Dendritic cell treated with granulocyte-macrophage colony-stimulating factor and Interleukin-4, amounts not matched to agents 40 ng/mL and 50 ng/mL, for 4 days (primary cell): ENCODE measurements at regions not wholly inside any gene's neighbourhood (a gene's known extent, or its start where the extent isn't known, plus 50 kb on each side); places are given as distances from the start of the nearest gene placed in this dataset.

Experiments used
- H3K27ac Mint-ChIP-seq: one replicate; pipeline ENCODE4 v1.8.0; 2022; ENCODE audit warnings: mild to moderate bottlenecking, mixed read lengths
- H3K27me3 Mint-ChIP-seq: one replicate; pipeline ENCODE4 v1.8.0; 2022; ENCODE audit warnings: mild to moderate bottlenecking, mixed read lengths
- H3K36me3 Mint-ChIP-seq: one replicate; pipeline ENCODE4 v1.8.0; 2022; ENCODE audit warnings: low read depth, mixed read lengths
- H3K4me1 Mint-ChIP-seq: one replicate; pipeline ENCODE4 v1.8.0; 2022; ENCODE audit warnings: low read depth, mixed read lengths
- H3K4me3 Mint-ChIP-seq: one replicate; pipeline ENCODE4 v1.8.0; 2022; ENCODE audit warnings: mild to moderate bottlenecking, moderate library complexity, mixed read lengths
- H3K9me3 Mint-ChIP-seq: one replicate; pipeline ENCODE4 v1.8.0; 2022; ENCODE audit warnings: mixed read lengths
- intact Hi-C: fragments of 100-400 bp; cut with micrococcal nuclease; formaldehyde crosslinking; loops from one replicate; pipeline ENCODE4 v1.15.0; 2022

DNA sequence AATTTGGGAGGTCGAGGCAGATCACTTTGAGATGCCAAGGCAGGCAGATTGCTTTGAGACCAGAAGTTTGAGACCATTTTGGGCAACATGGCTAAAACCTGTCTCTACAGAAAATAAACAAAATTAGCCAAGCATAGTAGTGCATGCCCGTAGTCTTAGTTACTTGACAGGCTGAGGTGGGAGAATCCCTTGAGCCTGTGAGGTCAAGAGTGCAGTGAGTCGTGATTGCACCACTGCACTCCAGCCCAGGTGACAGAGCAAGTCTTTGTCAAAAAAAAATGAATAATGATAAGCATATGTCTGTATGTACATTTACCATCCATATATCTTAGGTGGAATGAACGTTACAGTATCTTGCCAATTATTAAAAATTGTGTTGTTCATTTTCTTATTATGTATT is 2447.7 kb downstream of the PCDH9 start:
- H3K4me3 Mint-ChIP-seq, result no peak overlapping the region
- H3K36me3 Mint-ChIP-seq, result no peaks in the 10 kb centered on the region
- H3K27me3 Mint-ChIP-seq, result no peaks in the 10 kb centered on the region
- intact Hi-C loops, result no loop called here
- no peak overlapping the region for H3K27ac Mint-ChIP-seq
- peaks cover 21% of the 10 kb centered on the region for H3K9me3 Mint-ChIP-seq
- H3K4me1 Mint-ChIP-seq, result no peaks in the 10 kb centered on the region

DNA sequence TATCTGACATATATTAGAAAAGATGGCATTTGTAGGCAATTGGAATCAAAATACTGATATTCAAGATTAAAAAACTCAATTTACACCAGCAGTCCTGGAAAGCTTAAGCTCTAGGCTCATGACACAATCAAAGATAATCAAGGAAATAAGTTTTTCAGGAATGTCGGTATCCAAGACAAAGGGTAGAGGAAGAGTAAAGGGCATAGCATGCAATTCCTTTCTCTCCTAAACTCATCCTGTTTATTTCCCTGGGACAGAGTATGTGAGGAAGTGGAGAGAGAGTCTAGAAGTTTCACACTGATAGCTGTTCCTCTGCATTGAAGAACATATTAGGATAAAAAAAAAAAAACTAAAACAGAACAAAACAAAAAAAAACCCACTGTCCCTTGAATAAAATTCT is 2452.1 kb downstream of the PCDH9 start:
- intact Hi-C loops, result no loop called here
- Mint-ChIP-seq H3K9me3 (peaks cover 22% of the 10 kb centered on the region), H3K36me3 (no peaks in the 10 kb centered on the region), H3K27me3 (no peaks in the 10 kb centered on the region), H3K4me1 (no peaks in the 10 kb centered on the region), H3K27ac (no peak overlapping the region), H3K4me3 (no peak overlapping the region)

DNA sequence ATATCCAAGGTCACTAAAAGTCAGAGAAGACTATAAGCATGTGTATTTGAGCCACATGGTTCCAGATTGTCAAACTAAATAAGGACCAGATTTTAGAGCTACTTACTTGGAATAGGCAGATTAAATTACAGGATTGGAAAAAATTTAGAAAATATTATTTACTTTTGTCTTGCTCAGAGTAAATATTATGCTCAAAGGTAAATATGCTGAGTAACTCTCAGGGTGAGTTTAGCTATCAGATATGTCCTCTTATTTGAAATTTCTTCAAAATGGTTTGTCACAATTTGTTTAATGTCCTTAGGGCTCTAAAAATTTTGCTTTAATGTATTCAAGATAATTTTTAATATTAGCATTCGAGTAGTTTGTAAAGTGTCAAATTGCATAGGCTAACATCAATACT is 2455.2 kb downstream of the PCDH9 start:
- Mint-ChIP-seq H3K4me3 (no peak overlapping the region), H3K9me3 (peaks cover 46% of the 10 kb centered on the region), H3K27me3 (no peaks in the 10 kb centered on the region), H3K36me3 (no peaks in the 10 kb centered on the region), H3K27ac (no peak overlapping the region), H3K4me1 (no peaks in the 10 kb centered on the region)
- intact Hi-C loops, result no loop called here

DNA sequence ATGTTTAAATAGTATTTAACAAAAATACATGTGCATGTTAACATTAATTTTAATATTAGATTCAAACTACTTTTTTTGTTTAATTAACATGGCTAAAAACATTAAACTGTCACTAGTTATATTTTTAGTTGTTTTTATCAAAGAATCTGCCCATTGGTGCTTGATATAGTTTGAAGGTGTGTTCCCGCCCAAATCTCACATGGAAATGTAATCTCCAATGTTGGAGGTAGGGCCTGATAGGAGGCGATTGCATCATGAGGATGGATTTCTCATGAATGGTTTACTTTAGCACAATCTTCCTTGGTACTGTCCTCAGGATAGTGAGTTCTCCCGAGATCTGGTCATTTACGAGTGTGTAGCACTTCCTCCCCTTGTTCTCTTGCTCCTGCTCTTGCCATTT is 2459.4 kb downstream of the PCDH9 start:
- Mint-ChIP-seq H3K4me3 (no peak overlapping the region), H3K36me3 (no peaks in the 10 kb centered on the region), H3K27me3 (no peaks in the 10 kb centered on the region), H3K4me1 (no peaks in the 10 kb centered on the region), H3K9me3 (peaks cover 46% of the 10 kb centered on the region), H3K27ac (no peak overlapping the region)
- intact Hi-C loops, result no loop called here

DNA sequence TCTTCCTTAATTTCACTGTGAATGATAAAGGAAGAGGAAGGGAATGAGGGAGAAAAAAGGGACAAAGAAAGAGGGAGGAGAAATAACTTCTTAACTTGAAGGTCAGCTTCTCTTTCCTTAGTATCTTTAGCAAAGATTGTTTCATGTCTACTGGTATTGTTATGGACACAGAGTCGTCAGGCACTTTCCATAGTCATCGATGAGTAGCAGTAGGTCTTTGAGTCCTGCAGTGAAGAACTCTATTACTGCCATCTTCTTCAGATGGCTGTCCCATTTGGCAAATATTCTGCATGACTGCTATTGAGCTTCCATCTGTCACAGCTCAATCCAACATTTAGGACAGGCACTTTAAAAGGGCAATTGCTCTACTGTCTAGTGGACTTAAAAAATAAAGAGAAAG is 2463.1 kb downstream of the PCDH9 start:
- H3K27ac Mint-ChIP-seq, result no peak overlapping the region
- intact Hi-C loops, result no loop called here
- H3K9me3 Mint-ChIP-seq, result peaks cover 44% of the 10 kb centered on the region
- no peaks in the 10 kb centered on the region for H3K4me1 Mint-ChIP-seq
- no peaks in the 10 kb centered on the region for H3K36me3 Mint-ChIP-seq
- H3K4me3 Mint-ChIP-seq, result no peak overlapping the region
- no peaks in the 10 kb centered on the region for H3K27me3 Mint-ChIP-seq

DNA sequence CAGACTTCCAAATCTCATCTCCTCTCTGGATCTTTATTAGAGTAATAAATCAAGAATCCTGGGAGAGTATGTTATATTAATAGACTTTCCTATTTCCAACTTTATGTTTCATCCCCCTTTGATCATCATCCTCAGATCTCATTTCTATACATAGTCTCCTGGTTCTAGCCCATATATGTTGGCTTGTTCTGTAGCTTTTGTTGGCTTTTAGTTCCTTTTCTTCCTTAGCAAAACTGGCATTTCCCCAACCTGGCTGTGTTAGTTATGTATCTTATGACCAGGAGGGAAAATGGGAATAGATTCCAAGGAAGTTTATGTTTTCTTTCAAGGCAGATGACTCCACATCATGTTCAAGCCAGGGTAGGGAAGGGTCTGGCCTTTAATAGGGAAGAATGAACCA is 2464.5 kb downstream of the PCDH9 start:
- Mint-ChIP-seq H3K27me3 (no peaks in the 10 kb centered on the region), H3K4me3 (no peak overlapping the region), H3K9me3 (peaks cover 38% of the 10 kb centered on the region), H3K4me1 (no peaks in the 10 kb centered on the region), H3K36me3 (no peaks in the 10 kb centered on the region), H3K27ac (no peak overlapping the region)
- intact Hi-C loops, result no loop called here

DNA sequence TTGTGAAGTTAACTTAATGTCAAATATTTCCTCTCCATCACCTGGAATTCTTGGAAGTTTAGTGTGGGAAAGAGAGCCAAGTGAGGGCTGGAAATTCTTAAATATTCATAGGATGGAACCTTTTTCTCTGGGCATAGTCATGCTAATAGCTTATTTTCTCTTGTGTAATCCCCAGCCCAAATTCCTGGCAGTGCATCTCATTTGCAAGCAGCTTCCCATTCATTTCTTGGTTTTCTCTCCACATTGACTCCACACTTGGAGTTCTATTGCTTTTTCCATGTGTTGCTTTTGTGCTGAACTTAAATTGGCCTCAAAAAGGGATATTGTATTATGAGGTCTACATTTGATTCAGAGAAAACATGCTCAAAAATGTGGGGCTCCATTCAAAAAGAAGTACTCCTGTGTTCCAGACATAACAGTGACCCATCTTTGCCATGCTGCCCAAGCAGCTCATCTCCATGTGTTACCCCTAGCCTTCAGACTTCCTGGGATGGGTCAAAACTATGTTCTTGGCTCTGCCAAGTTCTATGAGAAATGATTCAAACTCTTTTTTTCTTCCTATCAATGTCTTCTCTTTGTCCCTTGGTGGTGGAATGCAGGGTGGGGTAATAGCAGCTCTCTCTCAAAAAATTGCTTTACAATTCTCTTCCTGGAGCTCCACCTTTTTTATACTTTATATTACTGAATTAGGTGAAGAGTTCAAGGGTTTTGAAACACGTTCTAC is 2471.5 kb downstream of the PCDH9 start:
- Mint-ChIP-seq H3K9me3 (peaks cover 73% of the 10 kb centered on the region), H3K36me3 (no peaks in the 10 kb centered on the region), H3K4me1 (no peaks in the 10 kb centered on the region), H3K4me3 (no peak overlapping the region), H3K27me3 (no peaks in the 10 kb centered on the region), H3K27ac (no peak overlapping the region)
- intact Hi-C loops, result no loop called here

DNA sequence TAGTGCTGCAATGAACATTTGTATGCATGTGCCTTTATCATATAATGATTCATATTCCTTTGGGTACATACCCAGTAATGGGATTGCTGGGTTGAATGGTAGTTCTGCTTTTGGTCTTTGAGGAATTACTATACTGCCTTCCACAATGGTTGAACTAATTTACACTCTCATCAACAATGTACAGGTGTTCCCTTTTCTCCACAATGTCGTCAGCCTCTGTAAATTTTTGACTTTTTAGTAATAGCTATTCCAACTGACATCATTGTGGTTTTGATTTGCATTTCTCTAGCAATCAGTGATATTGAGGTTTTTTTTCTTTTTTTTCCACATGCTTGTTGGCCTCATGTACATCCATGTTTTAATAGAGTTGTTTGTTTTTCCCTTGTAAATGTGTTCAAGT is 2473.5 kb downstream of the PCDH9 start:
- Mint-ChIP-seq H3K4me1 (no peaks in the 10 kb centered on the region), H3K4me3 (no peak overlapping the region), H3K36me3 (no peaks in the 10 kb centered on the region), H3K27ac (no peak overlapping the region), H3K27me3 (no peaks in the 10 kb centered on the region), H3K9me3 (peaks cover 65% of the 10 kb centered on the region)
- intact Hi-C loops, result no loop called here

DNA sequence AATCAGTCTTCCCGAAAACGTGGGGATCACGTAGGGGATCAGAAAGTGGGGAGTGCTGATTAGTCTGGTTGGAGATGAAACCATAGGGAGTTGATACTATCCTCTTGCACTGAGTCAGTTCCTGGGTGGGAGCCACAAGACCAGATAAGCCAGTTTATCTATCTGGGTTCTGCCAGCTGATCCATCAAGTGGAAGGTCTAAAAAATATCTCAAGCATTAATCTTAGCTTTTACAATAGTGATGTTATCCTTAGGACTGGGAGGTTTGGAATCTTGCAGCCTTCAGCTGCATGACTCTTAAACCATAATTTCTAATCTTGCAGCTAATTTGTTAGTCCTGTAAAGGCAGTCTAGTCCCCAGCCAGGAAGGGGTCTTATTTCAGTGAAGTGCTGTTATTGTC is 2474.2 kb downstream of the PCDH9 start:
- Mint-ChIP-seq H3K4me1 (no peaks in the 10 kb centered on the region), H3K27ac (no peak overlapping the region), H3K9me3 (peaks cover 60% of the 10 kb centered on the region), H3K4me3 (no peak overlapping the region), H3K27me3 (no peaks in the 10 kb centered on the region), H3K36me3 (no peaks in the 10 kb centered on the region)
- intact Hi-C loops, result no loop called here

DNA sequence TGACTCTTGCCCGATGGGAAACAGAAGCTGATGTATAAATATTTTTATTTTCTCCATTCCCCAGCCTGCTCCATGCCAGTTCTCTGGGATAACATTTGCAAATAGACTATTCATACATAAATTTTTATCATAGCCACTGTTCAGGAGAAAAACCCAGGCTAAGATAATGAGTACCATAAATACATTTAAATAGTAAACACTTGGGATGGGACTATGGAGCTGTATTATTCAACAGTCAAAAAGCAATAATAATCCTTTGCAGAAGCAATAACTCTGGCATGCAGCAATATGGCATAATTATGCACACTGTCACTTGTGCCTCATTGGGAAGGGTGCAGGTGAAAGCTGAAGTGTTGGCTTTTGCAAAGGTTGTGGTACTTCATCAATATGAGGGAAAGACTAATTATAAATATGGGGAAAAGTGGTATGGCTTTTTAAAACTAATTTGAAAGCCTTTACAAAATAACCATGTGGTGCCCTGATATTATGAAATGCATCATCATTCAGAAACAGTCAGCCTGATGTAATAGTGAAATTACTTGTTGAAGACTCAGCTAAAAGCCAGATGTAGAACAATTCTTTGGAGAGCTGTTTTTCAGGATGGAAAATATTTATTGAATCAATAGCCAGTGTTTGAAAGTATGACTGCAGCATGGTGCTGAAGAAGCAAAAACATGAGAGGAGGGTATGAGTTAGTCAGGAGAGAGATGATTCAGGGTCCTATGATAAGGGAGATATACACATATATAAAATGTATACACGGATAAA is 2476.7 kb downstream of the PCDH9 start:
- intact Hi-C loops, result no loop called here
- peaks cover 38% of the 10 kb centered on the region for H3K9me3 Mint-ChIP-seq
- no peaks in the 10 kb centered on the region for H3K4me1 Mint-ChIP-seq
- H3K27me3 Mint-ChIP-seq, result no peaks in the 10 kb centered on the region
- no peaks in the 10 kb centered on the region for H3K36me3 Mint-ChIP-seq
- H3K4me3 Mint-ChIP-seq, result no peak overlapping the region
- no peak overlapping the region for H3K27ac Mint-ChIP-seq

DNA sequence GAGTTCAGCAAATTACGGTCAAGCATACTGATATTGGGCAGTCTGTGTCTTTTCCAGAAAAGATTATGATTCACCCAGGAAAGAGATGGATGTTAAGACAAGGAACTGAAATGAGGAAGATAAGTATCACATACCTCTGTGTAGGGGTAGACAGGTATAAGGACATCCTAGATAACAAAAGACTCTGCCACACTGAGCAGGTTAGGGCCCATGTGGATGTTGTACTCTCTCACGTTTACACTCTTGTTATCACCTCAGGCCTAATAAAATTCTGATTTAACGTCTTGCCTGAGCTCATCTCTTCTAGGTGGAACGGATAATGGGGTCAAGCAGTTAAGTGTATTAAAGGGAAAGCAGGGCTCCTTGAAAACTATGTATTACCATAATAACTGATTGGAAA is 2480.8 kb downstream of the PCDH9 start:
- H3K27ac Mint-ChIP-seq, result no peak overlapping the region
- no peaks in the 10 kb centered on the region for H3K36me3 Mint-ChIP-seq
- H3K9me3 Mint-ChIP-seq, result peaks cover 11% of the 10 kb centered on the region
- no peak overlapping the region for H3K4me3 Mint-ChIP-seq
- intact Hi-C loops, result no loop called here
- no peaks in the 10 kb centered on the region for H3K27me3 Mint-ChIP-seq
- no peaks in the 10 kb centered on the region for H3K4me1 Mint-ChIP-seq

DNA sequence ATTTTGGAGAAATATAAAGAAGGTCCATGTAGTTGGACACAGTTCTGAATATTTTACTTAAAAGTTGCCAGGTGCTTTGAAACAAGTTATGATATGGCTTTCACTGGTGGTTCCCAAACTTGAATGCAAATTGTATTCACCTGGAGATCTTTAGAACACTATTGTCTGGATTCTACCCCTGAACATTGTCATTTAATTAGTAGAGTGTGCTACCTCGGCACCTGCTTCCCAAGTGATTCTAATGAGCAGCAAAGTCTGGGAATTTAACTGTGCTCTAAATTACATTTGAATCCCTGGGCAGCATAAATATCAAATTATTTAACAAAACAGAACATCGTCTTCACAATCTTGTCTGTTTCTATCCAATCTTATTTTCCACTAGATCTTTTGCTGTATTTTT is 2483.3 kb downstream of the PCDH9 start:
- intact Hi-C loops, result no loop called here
- Mint-ChIP-seq H3K4me3 (no peak overlapping the region), H3K36me3 (no peaks in the 10 kb centered on the region), H3K9me3 (no peaks in the 10 kb centered on the region), H3K27ac (no peak overlapping the region), H3K4me1 (no peaks in the 10 kb centered on the region), H3K27me3 (no peaks in the 10 kb centered on the region)

DNA sequence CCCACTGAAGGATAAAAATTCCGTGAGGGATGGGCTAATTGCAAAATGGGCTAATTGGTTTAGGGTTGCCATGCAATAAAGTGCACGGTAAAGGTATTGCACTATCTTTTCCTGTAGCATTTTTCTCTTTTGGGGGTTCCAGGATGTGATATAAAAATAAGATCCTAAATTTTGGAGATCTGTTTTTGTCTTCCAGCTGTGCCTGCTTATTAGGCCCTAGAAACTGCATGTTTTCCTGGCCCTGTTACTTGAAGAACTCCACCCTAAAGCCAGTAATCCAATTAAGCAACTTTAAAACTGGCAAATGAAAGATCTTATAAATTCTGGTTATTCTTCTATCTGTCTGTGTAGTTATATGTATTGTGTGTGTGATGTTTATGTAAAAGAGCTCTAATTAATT is 2489.6 kb downstream of the PCDH9 start:
- Mint-ChIP-seq H3K4me3 (no peak overlapping the region), H3K36me3 (no peaks in the 10 kb centered on the region), H3K27ac (no peak overlapping the region), H3K4me1 (no peaks in the 10 kb centered on the region), H3K27me3 (no peaks in the 10 kb centered on the region), H3K9me3 (peaks cover 43% of the 10 kb centered on the region)
- intact Hi-C loops, result no loop called here

DNA sequence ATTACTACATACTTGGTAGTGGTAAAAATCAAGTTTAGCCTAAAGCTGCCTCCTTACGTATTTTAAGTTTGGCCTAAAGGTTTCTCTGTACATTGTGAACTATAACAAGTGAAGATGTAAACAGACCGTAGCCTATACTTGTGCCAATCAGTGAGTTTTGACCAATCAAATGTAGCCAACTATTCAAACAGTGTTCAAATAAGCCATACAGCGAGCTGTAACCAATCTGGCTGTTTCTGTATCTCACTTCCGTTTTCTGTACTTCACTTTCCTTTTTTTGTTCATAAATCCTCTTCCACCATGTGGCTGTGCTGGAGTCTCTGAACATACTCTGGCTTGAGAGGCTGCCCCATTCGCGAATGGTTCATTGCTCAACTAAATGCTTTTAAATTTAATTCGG is 2504.6 kb downstream of the PCDH9 start:
- Mint-ChIP-seq H3K27me3 (no peaks in the 10 kb centered on the region), H3K4me1 (no peaks in the 10 kb centered on the region), H3K36me3 (no peaks in the 10 kb centered on the region), H3K27ac (no peak overlapping the region), H3K4me3 (no peak overlapping the region), H3K9me3 (peaks cover 18% of the 10 kb centered on the region)
- intact Hi-C loops, result no loop called here

DNA sequence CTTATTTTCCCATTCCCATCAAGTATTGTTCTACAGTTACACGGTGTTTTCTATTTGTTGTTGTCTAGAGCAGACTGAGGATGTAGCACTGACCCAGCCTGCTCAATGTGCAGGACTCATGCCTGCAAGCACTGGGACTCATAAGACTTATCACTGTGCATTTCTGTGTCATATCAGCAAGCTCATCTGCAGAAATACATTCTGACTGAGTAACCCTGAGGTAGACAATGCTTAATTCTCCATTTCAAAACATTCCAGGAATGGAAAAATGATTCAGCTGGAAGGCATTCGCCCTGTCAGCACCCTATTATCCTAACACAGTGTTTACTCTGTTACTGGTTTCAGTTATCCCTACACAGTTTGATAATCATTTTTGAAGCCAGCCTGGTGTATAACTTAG is 2506.4 kb downstream of the PCDH9 start:
- H3K27me3 Mint-ChIP-seq, result no peaks in the 10 kb centered on the region
- no peaks in the 10 kb centered on the region for H3K4me1 Mint-ChIP-seq
- H3K4me3 Mint-ChIP-seq, result no peak overlapping the region
- intact Hi-C loops, result no loop called here
- H3K9me3 Mint-ChIP-seq, result peaks cover 19% of the 10 kb centered on the region
- no peak overlapping the region for H3K27ac Mint-ChIP-seq
- H3K36me3 Mint-ChIP-seq, result no peaks in the 10 kb centered on the region
